ENCODE measurements at regions not wholly inside any gene's neighbourhood (a gene's known extent, or its start where the extent isn't known, plus 50 kb on each side); places are given as distances from the start of the nearest gene placed in this dataset.
A peak's percentile ranks its signal among the peaks of the same experiment; 100 is the strongest.

GRCh38 chr11:95704865-95705264 lies 84.7 kb downstream of the FAM76B start:
- Histone ChIP-seq H3K4me3 (no peak overlapping the region), H3K36me3 (no peaks in the 10 kb centered on the region), H3K27me3 (no peaks in the 10 kb centered on the region), H3K9me3 (no peaks in the 10 kb centered on the region), H3K27ac (no peak overlapping the region), H3K4me1 (peaks cover 31% of the 10 kb centered on the region)
- no peak for DNase-seq (ENCODE audit: low spot score in 2 of 2)
- TF ChIP-seq POLR2AphosphoS5 (IDR thresholded peaks at IDR 0.05) (no peak), POLR2A (IDR thresholded peaks at IDR 0.05) (no peak), CTCF (IDR thresholded peaks at IDR 0.05) (no peak), EP300 (IDR thresholded peaks at IDR 0.05) (no peak)
- WGBS = 67% methylated on average over 3 of the region's 3 CpGs

- Histone ChIP-seq H3K36me3 (no peaks in the 10 kb centered on the region), H3K27ac (no peak overlapping the region), H3K4me3 (no peak overlapping the region), H3K9me3 (no peaks in the 10 kb centered on the region), H3K27me3 (no peaks in the 10 kb centered on the region), H3K4me1 (peaks cover 48% of the 10 kb centered on the region)
- 88% methylated on average over 3 of the region's 3 CpGs for WGBS
- TF ChIP-seq POLR2A (IDR thresholded peaks at IDR 0.05) = no peak
- no peak for TF ChIP-seq EP300 (IDR thresholded peaks at IDR 0.05)
- TF ChIP-seq POLR2AphosphoS5 (IDR thresholded peaks at IDR 0.05) = no peak
- no peak for TF ChIP-seq CTCF (IDR thresholded peaks at IDR 0.05)
- no peak for DNase-seq (ENCODE audit: low spot score in 2 of 2)
Measured at GRCh38 chr11:95703049-95703448, 86.5 kb downstream of the FAM76B start.

GRCh38 chr11:95702526-95702925 lies 87.1 kb downstream of the FAM76B start:
- Histone ChIP-seq H3K27me3 (no peaks in the 10 kb centered on the region), H3K9me3 (no peaks in the 10 kb centered on the region), H3K27ac (peak overlapping the region; percentile 8), H3K4me3 (no peak overlapping the region), H3K36me3 (no peaks in the 10 kb centered on the region), H3K4me1 (peaks cover 53% of the 10 kb centered on the region)
- 50% methylated on average over 2 of the region's 2 CpGs for WGBS
- DNase-seq (ENCODE audit: low spot score in 2 of 2) = no peak
- TF ChIP-seq EP300 (IDR thresholded peaks at IDR 0.05) (no peak), POLR2A (IDR thresholded peaks at IDR 0.05) (no peak)

- H3K4me1 ChIP-seq = peaks cover 50% of the 10 kb centered on the region
- no peaks in the 10 kb centered on the region for H3K27me3 ChIP-seq
- H3K4me3 ChIP-seq = no peak overlapping the region
- no peaks in the 10 kb centered on the region for H3K9me3 ChIP-seq
- no peak overlapping the region for H3K27ac ChIP-seq
- no peak for DNase-seq (ENCODE audit: low spot score in 2 of 2)
- no peaks in the 10 kb centered on the region for H3K36me3 ChIP-seq
- WGBS = 85% methylated on average over 6 of the region's 6 CpGs
- no peak for TF ChIP-seq EP300 (IDR thresholded peaks at IDR 0.05)
- no peak for TF ChIP-seq POLR2AphosphoS5 (IDR thresholded peaks at IDR 0.05)
- no peak for TF ChIP-seq POLR2A (IDR thresholded peaks at IDR 0.05)
- TF ChIP-seq CTCF (IDR thresholded peaks at IDR 0.05) = no peak
Measured at GRCh38 chr11:95700471-95700817, 89.1 kb downstream of the FAM76B start.

GRCh38 chr11:95699631-95700470 lies 89.7 kb downstream of the FAM76B start:
- DNase-seq (ENCODE audit: low spot score in 2 of 2) = no peak
- no peaks in the 10 kb centered on the region for H3K9me3 ChIP-seq
- H3K36me3 ChIP-seq = no peaks in the 10 kb centered on the region
- TF ChIP-seq CTCF (IDR thresholded peaks at IDR 0.05) = no peak
- TF ChIP-seq POLR2A (IDR thresholded peaks at IDR 0.05) = no peak
- no peak for TF ChIP-seq POLR2AphosphoS5 (IDR thresholded peaks at IDR 0.05)
- no peak for TF ChIP-seq EP300 (IDR thresholded peaks at IDR 0.05)
- 65% methylated on average over 2 of the region's 2 CpGs for WGBS
- no peak overlapping the region for H3K4me3 ChIP-seq
- peaks cover 44% of the 10 kb centered on the region for H3K4me1 ChIP-seq
- no peak overlapping the region for H3K27ac ChIP-seq
- H3K27me3 ChIP-seq = no peaks in the 10 kb centered on the region
